Right lung (tissue), 2 donors: ENCODE measurements at regions not wholly inside any gene's neighbourhood (a gene's known extent, or its start where the extent isn't known, plus 50 kb on each side); places are given as distances from the start of the nearest gene placed in this dataset.
A peak's percentile ranks its signal among the peaks of the same experiment; 100 is the strongest.

Source experiments
- DNase-seq, 2 donors: peaks; one replicate each; pipeline ENCODE4 v3.0.0-alpha.2; 2013

DNA sequence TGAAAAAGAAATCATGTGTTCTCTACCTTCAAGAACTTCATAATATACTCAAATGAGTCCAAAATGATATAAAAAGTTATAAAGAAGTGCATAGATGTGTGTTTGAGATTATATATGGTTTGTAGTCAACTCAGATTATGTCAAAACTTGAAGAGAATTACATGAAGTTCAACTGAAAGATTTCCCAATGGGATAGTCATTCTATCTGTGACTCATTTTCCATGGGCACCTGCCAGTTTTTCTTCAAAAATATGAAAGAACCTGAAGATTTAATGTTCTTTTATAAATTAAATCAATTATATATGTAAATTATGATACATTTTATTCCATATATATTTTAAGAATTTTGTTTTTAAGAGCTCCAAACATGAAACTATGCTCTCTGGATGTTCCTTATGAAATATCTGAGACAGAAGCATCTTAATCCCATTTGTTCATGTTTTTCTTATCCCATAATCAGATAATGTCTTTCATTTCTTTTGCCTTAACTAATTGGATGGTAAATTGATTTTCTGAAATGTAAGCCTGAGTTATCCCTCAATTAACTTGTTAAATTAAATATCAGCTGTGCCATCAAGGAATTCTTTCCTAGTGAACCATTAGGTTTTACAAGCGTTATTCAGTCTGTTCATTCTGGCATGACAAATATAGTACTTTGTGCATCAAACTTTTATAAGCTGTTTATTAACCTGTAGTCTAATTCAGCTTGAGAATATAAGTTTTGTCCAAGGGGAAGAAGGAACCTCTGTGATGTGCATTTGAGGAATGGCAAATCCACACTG lies 387.1 kb downstream of the IPMK start:
- DNase-seq = no peak

DNA sequence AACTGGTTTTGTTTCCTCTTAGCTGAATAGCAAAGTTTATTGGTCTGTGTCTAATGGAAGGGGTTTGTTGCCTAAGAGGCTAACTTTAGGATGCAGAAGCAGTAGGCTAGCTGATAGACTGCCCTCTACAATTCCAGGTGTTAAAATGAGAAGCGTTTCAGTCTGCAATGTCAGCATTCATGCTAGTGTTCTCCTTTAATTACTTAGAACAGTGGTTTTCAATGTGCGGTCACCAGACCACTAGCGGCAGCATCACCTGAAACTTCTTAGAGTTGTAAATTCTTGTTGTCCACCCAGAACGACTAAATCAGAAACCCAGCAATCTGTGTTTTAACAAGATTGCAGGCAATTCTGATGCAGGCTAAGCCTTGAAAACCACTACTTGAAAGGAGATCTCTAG lies 392.9 kb downstream of the IPMK start:
- no peak for DNase-seq

DNA sequence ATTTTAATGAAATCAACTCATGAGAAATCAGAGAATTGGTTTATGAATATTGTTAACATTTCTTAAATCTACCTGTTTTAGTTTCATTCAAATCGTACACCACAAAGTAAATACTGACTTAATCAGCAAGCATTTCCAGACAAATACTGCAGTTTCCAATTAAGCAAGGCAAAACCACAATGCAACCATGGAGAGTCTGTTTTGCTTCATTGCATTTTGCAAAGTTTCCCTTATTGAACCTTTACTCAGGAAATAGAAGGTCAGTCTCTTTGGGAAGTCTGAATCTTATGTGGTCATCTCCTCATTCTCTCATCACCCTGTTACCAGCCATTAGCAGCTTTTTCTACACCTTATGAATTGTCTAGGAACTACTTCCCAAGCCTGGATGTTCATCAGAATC lies 400.5 kb downstream of the IPMK start:
- no peak for DNase-seq

DNA sequence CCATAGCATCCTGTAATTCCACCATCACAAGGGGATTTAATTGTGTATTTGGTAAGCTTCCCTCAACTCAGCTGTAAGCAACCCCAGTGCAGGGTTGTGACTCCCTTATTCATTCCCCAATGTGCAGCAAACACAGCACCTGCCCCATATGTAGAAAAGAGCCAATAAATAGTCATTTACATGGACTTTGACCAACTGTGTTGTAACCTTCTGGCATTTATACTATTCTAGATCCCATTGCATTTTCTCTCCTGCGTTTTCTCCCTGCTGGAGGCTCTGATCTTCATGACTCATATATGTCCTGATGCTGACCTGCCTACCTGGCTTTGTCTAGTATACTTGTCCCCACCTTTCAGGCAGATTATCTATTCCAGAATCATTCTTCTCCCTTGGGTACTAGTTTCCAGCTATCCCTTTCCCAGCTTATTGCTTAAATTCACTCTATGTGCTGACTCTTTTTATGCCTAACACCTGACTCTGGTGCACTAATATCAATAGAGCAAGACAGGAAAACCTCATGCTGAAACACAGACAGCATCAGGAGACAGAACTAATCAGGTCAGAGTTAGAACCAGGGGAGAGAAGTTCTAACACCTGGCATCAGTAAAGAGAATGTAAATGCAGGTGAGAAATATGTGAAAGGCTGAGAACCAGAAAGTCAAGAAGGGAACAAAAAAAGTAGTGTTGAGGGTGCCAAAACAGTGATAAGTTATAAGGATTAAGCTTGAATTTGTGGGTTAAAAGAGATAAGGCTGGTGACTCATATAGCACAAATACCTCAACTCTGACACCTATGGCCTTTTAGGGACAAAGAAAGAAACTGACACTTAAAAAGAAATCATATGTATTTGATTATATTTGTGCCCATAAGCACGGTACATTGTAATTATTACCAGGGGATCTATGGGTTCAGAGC lies 402.7 kb downstream of the IPMK start:
- DNase-seq = no peak

DNA sequence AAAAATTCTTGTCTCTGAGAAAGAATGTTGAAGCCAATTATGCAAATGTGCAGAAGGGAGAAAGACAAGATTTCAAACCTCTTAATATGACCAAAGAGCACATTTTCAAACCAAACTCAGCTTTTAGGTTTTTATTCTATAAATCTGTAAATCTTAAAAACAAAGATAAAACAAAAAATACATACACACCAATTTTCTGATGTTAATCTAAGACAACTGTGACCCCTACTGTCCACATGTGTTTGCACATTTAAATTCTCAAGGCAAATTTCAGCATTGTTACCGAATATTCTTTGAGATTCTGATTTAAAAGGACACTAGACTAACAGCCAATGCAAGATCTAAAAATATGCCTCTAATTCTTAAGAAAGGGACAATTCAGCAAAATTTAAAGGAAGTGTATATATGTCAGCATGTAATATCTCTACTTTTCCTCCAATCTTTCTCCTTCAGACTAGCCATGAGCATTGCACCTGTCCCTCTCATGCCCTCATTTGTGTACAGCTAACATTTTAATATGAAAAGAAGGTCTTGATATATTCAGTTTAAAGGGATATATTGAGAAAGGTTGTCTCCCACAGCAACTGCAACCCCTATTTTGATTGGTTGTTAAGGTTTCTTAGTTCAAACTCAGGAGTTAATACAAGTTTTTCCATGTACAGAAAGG lies 417.9 kb downstream of the IPMK start:
- no peak for DNase-seq

DNA sequence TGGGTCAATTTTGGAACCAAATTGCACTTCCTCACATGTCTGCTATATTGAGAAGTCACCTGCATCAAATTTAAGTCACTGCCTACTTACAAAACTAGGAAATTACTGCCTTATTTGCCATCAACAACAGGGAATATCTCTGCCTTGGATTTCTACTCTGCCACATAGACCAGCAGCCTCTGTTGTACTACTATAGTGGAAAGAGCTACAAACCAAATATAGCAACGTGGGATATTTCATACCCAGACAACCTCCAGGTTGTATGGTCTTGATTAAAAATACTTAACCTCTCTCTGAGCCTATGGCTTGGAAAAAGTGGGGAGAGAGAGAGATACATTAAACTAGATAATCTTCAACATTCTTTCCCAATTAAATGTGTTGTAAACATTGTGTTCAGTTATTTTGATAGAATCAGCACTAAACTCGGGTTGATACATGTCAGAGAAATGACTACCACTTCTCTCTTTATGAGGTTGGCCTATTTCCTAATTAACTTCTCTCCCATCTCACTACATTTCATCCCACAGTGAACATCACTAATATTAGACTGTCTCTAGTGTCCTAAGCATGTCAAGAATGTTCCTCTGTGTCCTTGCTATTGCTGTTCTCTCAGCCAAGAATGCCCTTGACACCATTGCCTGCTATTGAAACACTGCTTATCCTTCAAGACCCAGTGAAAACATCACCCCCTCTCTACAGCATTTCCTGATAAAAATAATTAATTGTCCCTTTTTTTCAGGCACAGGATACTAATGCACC lies 421.2 kb downstream of the IPMK start:
- no peak for DNase-seq

DNA sequence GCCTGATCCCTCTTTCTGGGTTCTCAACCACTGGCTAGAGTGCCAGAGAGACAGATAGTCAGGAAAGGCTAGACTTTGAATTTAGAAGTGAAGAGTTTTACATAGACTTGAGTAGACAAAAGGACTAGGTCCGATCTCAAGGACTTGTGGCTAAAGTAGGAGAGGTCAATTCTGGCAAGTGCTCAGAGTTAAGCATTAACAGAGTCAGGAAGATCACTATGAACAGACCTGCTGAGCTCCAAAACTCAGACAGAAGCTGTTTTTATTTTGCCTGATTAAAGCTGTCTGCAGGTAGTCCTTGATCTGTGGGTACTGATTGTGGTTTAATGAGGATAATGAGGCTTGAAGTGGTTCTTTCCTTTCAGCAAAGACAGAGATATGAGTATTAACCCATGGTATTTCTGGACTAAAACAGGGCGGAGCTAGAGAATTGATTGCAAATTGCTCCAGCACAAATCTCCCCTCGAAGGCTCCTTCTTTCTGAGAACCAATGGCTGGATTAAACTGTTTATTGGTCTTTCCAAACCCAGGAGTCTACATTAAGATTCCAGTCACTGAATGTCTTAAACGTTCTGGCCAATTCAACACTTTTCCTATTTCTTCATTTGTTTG lies 423.2 kb downstream of the IPMK start:
- DNase-seq = no peak

DNA sequence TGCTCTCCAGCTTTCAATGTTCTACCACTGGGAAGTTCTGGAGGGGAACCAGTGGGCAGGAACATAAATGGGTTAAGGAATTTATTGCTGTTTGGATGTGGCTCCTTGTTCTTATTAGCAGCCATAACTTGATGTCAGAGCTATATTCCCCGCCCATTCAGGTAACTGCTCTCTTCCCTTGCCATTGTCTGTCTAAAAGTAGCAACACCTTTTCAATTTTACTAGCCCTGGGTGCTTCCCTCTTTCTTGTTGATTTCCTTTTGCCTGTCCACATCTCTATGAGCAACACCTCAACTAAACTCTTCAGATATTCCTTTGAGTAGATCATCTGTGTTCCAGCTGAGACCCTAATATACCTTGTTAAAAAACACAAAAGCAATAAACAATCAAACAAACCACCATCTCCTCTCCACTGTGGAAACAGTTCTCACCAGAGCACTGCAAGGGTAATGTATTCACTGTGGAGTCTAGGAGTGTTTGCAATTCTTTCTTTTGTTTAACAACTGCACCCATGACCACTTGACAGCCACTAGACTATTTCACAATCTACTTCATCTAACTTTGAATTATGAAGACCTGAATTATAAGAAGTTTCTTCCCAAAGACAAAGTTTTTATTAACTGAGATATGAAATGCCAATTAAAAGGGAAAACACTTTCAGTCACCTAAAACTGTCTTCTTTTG lies 436.7 kb downstream of the IPMK start:
- DNase-seq = peak; percentile 23 to 31

DNA sequence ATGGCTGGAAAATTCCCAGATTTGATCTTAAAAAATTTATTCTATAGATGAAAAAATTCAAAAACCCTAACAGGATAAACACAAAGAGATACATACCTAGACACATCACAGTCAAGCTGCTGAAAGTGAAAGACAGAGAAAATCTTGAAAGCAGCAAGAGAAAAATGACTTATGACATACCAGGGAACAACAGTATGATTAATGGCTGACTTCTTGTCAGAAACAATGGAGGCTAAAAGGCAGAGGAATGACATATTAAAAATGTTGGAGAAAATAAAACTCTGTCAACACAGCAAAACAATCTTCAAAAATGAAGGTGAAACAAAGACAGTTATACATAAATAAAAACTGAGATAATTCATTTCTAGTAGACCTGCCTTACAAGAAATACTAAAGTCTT lies 442.7 kb downstream of the IPMK start:
- no peak for DNase-seq

DNA sequence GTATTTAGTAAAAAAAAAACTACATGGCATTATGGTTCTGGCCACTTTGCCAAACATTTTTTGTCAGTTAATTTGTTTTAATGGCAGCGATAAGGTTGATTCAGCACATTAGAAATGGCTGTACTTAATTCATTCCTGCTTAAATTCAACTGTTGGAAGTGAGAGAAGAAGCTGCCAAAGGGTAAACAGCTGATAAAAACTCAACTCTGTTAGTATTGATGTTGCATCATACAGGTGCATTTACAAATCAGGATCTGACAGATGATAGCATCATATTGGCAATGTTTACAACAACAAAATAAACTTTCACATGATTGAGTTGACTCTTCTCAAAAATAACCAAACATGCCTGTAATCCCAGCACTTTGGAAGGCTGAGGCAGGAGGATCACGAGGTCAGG lies 444.3 kb downstream of the IPMK start:
- DNase-seq = no peak

DNA sequence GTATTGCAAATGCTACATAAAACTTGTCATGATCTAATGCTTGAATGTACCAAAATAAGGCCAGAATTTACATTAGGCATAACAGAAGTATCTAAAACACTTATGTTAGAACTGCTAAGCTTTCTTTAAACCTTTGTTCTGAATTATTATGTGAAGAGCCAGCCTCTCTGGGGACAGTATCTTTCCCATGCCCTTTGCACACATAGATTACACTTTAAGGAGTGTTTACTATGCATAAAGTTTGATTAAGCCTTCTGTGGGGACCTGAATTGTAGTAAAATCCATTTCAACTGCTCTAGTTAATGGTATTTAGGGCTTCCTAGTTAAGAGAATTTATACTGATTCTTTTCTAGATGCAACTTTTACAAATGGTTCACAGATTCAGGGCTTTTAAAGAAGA lies 444.7 kb downstream of the IPMK start:
- no peak for DNase-seq

DNA sequence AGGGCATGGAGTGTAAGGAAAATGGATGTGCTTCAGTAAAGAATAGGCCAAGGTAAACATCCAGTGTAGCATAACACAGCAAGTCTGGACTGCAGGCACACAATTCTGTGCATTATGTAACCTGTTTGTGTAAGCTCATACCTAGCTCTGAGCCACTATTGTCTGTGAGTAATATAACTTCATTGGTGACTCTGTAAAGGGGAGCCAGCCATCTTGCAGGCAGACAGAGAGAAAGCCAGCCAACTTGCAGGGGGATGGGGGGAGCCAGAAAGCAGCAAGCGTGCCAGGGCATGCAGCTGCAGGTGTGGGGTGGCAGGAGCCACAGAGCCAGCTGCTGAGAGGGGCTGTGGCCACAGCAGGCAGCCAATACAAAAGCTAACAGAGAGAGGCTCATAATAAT lies 449.2 kb downstream of the IPMK start:
- DNase-seq = no peak

DNA sequence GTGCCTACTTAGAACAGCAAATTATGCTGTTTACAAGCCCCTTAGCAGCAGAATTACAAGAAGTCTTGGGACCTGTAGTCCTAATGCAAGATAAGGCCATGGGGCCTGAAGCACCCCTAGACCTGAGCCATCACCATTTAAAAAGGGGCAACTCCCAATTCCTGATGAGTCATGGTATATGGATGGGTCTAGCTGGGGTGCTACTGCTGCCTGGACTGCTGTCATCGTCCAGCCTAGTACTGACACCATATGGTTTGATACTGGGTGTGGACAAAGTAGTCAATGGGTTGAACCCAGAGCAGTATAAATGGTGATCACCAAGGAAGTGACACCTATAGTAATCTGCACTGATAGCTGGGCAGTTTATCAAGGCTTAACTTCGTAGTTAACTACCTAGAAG lies 450.0 kb downstream of the IPMK start:
- no peak for DNase-seq

DNA sequence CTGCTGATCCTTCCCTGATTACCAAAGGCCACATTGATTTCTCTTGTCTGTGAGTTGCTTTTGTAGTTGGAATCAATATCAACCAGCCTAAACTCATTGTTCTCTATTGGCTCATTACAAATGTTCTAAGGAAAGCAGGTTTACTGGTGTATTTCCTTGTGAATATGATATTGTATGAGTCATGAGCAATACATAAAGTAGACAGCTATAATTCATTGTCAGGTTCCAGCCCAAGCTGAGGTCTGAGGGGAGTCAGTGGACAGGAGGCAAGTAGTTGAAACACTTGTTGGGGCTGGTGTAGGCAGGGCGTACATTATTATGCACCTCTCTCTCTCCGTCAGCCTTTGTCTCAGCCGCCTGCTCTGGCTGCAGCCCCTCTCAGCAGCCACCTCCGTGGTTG lies 451.7 kb downstream of the IPMK start:
- no peak for DNase-seq

DNA sequence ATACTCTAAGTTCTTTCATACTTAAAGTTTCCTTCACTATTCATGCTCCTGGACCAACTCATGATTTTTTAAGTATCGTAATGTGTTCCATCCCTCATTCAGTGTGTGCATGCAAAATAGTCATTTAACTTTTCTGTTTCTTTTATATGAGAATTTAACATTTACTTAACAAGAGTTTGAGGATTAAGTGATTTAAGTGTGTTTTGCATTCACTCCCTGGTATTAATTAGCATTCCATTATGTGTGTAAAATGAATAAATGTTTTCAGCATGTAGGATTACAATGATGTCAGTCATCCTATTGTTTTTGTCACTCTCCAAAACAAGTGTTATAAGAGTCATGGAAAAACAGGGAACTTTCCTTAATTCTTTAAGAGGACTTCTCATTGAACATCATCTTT lies 457.7 kb downstream of the IPMK start:
- no peak for DNase-seq

DNA sequence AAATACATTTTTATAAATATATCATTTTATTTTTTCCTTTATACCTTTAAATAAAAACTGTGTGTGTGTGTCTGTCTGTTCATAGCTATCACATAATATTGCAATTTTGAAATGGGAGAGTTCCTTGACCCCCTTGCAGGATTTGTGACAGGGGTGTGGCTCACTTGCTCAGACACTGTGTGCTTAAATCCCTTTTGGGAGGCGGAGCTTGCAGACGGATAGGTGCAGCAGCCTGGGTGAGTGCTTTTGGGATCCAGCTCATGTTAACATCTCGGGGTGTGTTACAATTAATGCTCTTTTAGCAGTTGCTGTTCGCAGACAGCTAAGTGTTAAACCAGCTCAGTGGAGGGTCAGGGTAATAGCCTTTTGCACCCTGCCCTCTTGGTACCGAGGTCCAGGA lies 459.8 kb downstream of the IPMK start:
- no peak for DNase-seq

DNA sequence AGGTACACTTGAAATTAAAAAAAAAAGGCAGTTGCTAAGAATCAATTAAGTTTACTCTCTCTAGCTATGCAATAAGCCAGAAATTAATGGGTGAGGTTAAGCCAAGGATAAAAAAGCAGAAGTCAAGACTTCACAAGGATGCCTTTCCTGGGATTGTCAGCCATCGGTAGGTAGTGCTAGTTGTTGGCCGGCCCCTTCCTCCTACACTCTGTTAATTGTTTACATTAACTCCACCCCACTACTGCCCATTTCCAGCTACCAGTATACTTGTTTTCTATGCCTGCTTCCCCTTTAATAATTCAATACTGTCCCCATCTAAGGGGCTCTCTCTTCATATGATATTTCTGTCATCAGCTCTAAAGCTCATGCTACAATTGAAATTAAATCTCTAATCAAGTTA lies 461.0 kb downstream of the IPMK start:
- no peak for DNase-seq

DNA sequence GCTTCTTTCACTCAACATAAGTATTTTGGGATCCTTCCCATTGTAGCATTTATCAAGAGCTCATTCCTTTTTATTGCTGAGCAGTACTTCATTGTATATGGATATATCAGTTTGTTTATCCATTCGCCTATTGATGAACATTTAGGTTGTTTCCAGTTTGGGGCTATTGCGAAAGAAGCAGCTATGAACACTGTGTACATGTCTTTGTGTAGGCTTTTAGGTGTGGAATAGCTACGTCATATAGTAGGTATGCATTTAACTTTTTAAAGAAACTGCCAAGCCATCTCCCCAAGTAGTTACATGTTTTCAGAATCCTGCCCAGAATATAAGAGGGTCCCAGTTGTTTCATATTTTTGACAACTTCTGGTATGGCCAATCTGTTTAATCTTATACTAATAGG lies 468.1 kb downstream of the IPMK start:
- no peak for DNase-seq

DNA sequence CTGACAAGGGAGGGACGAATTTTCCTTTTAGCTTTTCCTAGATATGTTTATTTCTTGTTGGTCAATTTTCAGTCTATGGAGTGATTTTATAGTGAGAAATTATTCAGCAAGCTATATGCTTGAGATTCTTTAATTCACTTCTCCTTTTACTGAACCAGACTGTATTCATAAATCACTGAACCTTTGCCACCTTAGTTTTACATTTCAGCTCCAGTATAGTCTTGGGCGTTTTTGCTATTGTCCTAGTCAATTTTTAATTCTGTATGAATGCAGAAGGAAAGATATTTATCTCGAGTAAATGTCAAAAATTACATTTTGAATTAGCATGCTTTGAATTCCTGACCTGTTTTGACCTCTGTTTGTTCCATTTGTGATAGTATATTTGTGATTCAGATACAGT lies 468.9 kb downstream of the IPMK start:
- DNase-seq = no peak

DNA sequence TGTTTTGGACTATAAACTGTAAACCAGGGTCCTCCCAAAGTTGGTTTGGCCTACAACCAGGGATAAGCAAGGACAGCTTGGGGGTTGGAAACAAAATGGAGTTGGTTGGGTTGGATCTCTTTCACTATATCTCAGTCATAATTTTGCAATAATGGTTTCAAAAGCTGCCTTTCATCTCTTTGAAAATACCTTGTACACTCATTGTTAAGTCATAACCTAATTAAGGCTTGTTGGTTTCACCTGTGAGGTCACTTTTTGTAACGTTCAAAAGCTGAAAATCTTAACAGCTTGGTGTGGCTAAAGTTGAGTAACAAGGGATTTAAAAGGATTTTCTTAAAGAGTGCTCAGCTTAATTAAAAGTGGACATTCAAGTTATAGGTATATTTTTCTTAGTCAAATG lies 476.1 kb downstream of the IPMK start:
- no peak for DNase-seq

DNA sequence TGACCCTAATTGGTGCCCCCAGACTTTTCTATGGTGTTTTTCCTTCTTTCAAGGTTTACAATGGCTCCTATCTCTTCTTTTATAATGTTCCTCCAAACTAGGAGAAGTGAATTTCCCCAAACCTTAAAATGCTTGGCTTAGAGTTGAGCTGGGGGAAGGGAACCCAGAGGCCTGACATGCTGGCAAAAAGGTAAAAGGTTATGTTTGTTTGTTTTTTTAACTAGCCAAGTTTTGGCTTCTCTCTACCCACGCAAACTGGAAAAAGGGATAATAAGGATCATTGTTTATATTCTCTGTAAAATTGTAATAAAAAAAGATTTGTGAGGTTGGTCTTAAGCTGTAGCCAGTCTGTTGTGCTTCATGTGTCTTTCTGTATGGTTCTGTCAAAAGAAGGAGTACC lies 477.0 kb downstream of the IPMK start:
- DNase-seq = no peak
